Testis (tissue), 2 donors: ENCODE measurements at regions not wholly inside any gene's neighbourhood (a gene's known extent, or its start where the extent isn't known, plus 50 kb on each side); places are given as distances from the start of the nearest gene placed in this dataset.
"Not testable (repeated sequence)": the region's sequence is repeated elsewhere in the genome, so short reads cannot be mapped to it uniquely, and the experiment has no call there.

ENCODE experiments used
- DNase-seq: peaks from one replicate; pipeline ENCODE4 v3.0.0-alpha.2; 2019
- H3K27ac ChIP-seq, 2 donors: fragments of 200-600 bp; sonication (generic); one replicate each; pipeline ENCODE4 v1.5.1; 2019
- H3K27me3 ChIP-seq: fragments of 200-600 bp; sonication (generic); one replicate; pipeline ENCODE4 v1.5.1; 2019
- H3K36me3 ChIP-seq: fragments of 200-600 bp; sonication (generic); one replicate; pipeline ENCODE4 v1.5.1; 2017; ENCODE audit warnings: low read depth; ENCODE audit errors: missing control alignments
- H3K4me1 ChIP-seq: fragments of 200-600 bp; sonication (generic); one replicate; pipeline ENCODE4 v1.5.1; 2019
- H3K4me3 ChIP-seq, 2 donors: fragments of 200-600 bp; sonication (generic); one replicate each; pipeline ENCODE4 v1.5.1; 2017 to 2019
- H3K9me3 ChIP-seq: fragments of 200-600 bp; sonication (generic); one replicate; pipeline ENCODE4 v1.5.1; 2017
- CTCF ChIP-seq, 3 experiments: fragments of 450-650 bp in 2 of 3; fragments of 200-600 bp in 1 of 3; sonication (generic) in 1 of 3; IDR thresholded peaks; one replicate each; pipeline ENCODE4 v1.5.1; 2016 to 2019; ENCODE audit warnings: antibody characterized with exemption in 3 of 3, mild to moderate bottlenecking in 2 of 3, moderate library complexity in 1 of 3
- POLR2A ChIP-seq: fragments of 450-650 bp; IDR thresholded peaks from one replicate; pipeline ENCODE4 v1.6.1; 2017; ENCODE audit warnings: antibody characterized with exemption, mild to moderate bottlenecking, moderate library complexity
- WGBS, 2 donors: methylation state at CpG; one replicate each; pipeline ENCODE4 v1.1.5; 2018; 5-methylcytosine and 5-hydroxymethylcytosine counted together
- intact Hi-C: fragments of 100-400 bp; cut with DNase I; formaldehyde crosslinking; loops from one replicate; pipeline ENCODE4 v1.15.1; 2023; ENCODE audit warnings: low total_unique reads

DNA sequence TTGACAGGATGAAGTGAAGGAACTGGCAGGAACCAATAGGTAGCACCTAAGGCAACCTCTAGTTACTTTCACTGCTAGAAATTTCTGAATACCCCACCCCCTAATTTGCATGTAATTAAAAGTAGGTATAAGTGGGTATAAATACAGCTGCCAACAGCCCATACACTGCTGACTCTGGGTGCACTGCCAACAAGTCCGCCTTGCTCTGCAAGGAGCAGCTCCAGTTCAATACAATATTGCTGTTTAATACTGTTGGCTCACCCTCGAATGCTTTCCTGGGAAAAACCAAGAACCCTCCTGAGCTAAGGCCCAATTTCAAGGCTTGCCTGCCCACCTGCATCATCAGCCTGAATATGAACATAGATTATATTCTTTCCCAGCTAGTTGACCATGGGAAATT lies 981.9 kb downstream of the ADGRL2 start:
- Histone ChIP-seq H3K27ac (no peak overlapping the region), H3K4me3 (no peak overlapping the region), H3K27me3 (no peaks in the 10 kb centered on the region), H3K9me3 (no peaks in the 10 kb centered on the region), H3K4me1 (no peaks in the 10 kb centered on the region), H3K36me3 (no peaks in the 10 kb centered on the region)
- 85 to 93% methylated on average over 2 of the region's 2 CpGs for WGBS, 2 donors
- intact Hi-C loops, result no loop called here
- TF ChIP-seq CTCF (IDR thresholded peaks at IDR 0.05) (no peak), POLR2A (no peak)
- no peak for DNase-seq

GRCh38 chr1:82778612-82779011 lies 977.9 kb downstream of the ADGRL2 start:
- Histone ChIP-seq H3K27me3 (no peaks in the 10 kb centered on the region), H3K9me3 (no peaks in the 10 kb centered on the region), H3K4me3 (no peak overlapping the region), H3K36me3 (no peaks in the 10 kb centered on the region), H3K4me1 (no peaks in the 10 kb centered on the region), H3K27ac (no peak overlapping the region)
- WGBS, 2 donors, result 79 to 85% methylated on average over 4 of the region's 4 CpGs
- peak; percentile 13 to 39 (median 22) for TF ChIP-seq CTCF (IDR thresholded peaks at IDR 0.05)
- TF ChIP-seq POLR2A, result no peak
- peak; percentile 35 for DNase-seq
- intact Hi-C loops, result no loop called here

- DNase-seq, result no peak
- intact Hi-C loops, result no loop called here
- Histone ChIP-seq H3K4me1 (no peaks in the 10 kb centered on the region), H3K4me3 (peak overlapping the region in 1 of 2 donors; percentile 36), H3K9me3 (no peaks in the 10 kb centered on the region), H3K27me3 (no peaks in the 10 kb centered on the region), H3K27ac (no peak overlapping the region), H3K36me3 (no peaks in the 10 kb centered on the region)
- 69 to 82% methylated on average over 10 to 12 of the region's 12 CpGs for WGBS, 2 donors
- TF ChIP-seq CTCF (IDR thresholded peaks at IDR 0.05) (no peak), POLR2A (no peak)
Observed at GRCh38 chr1:82777240-82777639, 976.5 kb downstream of the ADGRL2 start.

DNA sequence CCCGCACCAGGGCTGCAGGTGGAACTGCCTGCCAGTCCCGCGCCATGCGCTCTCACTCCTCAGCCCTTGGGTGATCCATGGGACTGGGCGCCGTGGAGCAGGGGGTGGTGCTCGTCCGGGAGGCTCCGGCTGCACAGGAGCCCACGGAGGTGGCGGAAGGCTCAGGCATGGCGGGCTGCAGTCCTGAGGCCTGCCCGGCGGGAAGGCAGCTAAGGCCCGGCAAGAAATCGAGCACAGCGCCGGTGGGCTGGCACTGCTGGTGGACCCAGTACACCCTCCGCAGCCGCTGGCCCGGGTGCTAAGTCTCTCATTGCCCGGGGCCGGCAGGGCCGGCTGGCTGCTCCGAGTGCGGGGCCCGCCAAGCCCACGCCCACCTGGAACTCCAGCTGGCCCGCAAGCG lies 976.0 kb downstream of the ADGRL2 start:
- H3K27ac ChIP-seq, H3K36me3 ChIP-seq, intact Hi-C loops, H3K27me3 ChIP-seq, DNase-seq, H3K9me3 ChIP-seq, H3K4me1 ChIP-seq: not testable (repeated sequence)
- 68% methylated on average over 29 of the region's 30 CpGs; no CpG with 5 or more reads in 1 of the 2 donors for WGBS, 2 donors
- peak overlapping the region in 1 of 2 donors; percentile 36 for H3K4me3 ChIP-seq

GRCh38 chr1:82775406-82776000 lies 974.8 kb downstream of the ADGRL2 start:
- Histone ChIP-seq H3K4me1 (no peaks in the 10 kb centered on the region), H3K36me3 (no peaks in the 10 kb centered on the region), H3K4me3 (peak overlapping the region in 1 of 2 donors; percentile 12), H3K27me3 (no peaks in the 10 kb centered on the region), H3K27ac (no peak overlapping the region), H3K9me3 (no peaks in the 10 kb centered on the region)
- peak; percentile 86 for DNase-seq
- WGBS, 2 donors, result 58 to 74% methylated on average over 12 of the region's 12 CpGs
- intact Hi-C loops, result no loop called here
- TF ChIP-seq CTCF (IDR thresholded peaks at IDR 0.05) (peak; percentile 48 to 56 (median 50)), POLR2A (no peak)
